B cell (primary cell): ENCODE measurements at regions not wholly inside any gene's neighbourhood (a gene's known extent, or its start where the extent isn't known, plus 50 kb on each side); places are given as distances from the start of the nearest gene placed in this dataset.

ENCODE experiments used
- EZH2 ChIP-seq: IDR thresholded peaks from 2 replicates; pipeline ENCODE4 v1.6.1; 2012; ENCODE audit warnings: borderline replicate concordance, low read depth, mild to moderate bottlenecking, moderate library complexity, low read length; ENCODE audit not compliant: insufficient read depth, poor library complexity, severe bottlenecking
- TF ChIP-seq, protein P1 (sequence below): fragments of 200-600 bp; IDR thresholded peaks from one replicate; pipeline ENCODE4 v1.8.0; 2022; ENCODE audit warnings: antibody characterized with exemption, mild to moderate bottlenecking

GRCh38 chr10:92766451-92766850, 76.7 kb downstream of the HHEX start:
- TF ChIP-seq, protein P1, sequence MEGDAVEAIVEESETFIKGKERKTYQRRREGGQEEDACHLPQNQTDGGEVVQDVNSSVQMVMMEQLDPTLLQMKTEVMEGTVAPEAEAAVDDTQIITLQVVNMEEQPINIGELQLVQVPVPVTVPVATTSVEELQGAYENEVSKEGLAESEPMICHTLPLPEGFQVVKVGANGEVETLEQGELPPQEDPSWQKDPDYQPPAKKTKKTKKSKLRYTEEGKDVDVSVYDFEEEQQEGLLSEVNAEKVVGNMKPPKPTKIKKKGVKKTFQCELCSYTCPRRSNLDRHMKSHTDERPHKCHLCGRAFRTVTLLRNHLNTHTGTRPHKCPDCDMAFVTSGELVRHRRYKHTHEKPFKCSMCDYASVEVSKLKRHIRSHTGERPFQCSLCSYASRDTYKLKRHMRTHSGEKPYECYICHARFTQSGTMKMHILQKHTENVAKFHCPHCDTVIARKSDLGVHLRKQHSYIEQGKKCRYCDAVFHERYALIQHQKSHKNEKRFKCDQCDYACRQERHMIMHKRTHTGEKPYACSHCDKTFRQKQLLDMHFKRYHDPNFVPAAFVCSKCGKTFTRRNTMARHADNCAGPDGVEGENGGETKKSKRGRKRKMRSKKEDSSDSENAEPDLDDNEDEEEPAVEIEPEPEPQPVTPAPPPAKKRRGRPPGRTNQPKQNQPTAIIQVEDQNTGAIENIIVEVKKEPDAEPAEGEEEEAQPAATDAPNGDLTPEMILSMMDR, result no peak
- no peak for TF ChIP-seq EZH2
